Natural killer cell (primary cell): ENCODE measurements at regions not wholly inside any gene's neighbourhood (a gene's known extent, or its start where the extent isn't known, plus 50 kb on each side); places are given as distances from the start of the nearest gene placed in this dataset.

ENCODE experiments used
- ATAC-seq, 3 donors: fragments of 150-1000 bp in 2 of 3; fragments of 200-7000 bp in 1 of 3; cut with Tn5 transposase; 1 replicate in 1 of 3; 2 replicates in 2 of 3; pipeline ENCODE4 v1.10.0; 2021; ENCODE audit warnings: mild to moderate bottlenecking in 2 of 3, moderate library complexity in 2 of 3
- DNase-seq, 2 donors: peaks; one replicate each; pipeline versions ENCODE4 v3.0.0 to v3.0.0-alpha.2; 2013 to 2021; ENCODE audit warnings: mixed read lengths in 1 of 2
- H3K27ac ChIP-seq: one replicate; pipeline ENCODE4 v1.5.1; 2013; ENCODE audit warnings: mild to moderate bottlenecking, low read length
- H3K27me3 ChIP-seq: one replicate; pipeline ENCODE4 v1.6.1; 2013; ENCODE audit warnings: low read length; ENCODE audit not compliant: control insufficient read depth, insufficient read depth
- H3K36me3 ChIP-seq: one replicate; pipeline ENCODE4 v1.6.1; 2013; ENCODE audit warnings: low read length; ENCODE audit not compliant: control insufficient read depth, insufficient read depth
- H3K4me1 ChIP-seq: one replicate; pipeline ENCODE4 v1.6.1; 2013; ENCODE audit warnings: low read length; ENCODE audit not compliant: control insufficient read depth, insufficient read depth
- H3K4me3 ChIP-seq: one replicate; pipeline ENCODE4 v1.5.1; 2013; ENCODE audit warnings: low read length
- H3K9me3 ChIP-seq: one replicate; pipeline ENCODE4 v1.6.1; 2013; ENCODE audit warnings: low read length; ENCODE audit not compliant: control insufficient read depth, insufficient read depth
- H3K27ac Mint-ChIP-seq, 2 donors: one replicate each; pipeline ENCODE4 v1.8.0; 2022; ENCODE audit warnings: mild to moderate bottlenecking in 2 of 2, mixed read lengths in 2 of 2, moderate library complexity in 1 of 2
- H3K27me3 Mint-ChIP-seq, 2 donors: one replicate each; pipeline ENCODE4 v1.8.0; 2022; ENCODE audit warnings: low read depth in 2 of 2, mixed read lengths in 2 of 2
- H3K36me3 Mint-ChIP-seq: one replicate; pipeline ENCODE4 v1.8.0; 2022; ENCODE audit warnings: mixed read lengths
- H3K4me1 Mint-ChIP-seq, 2 donors: one replicate each; pipeline ENCODE4 v1.8.0; 2022; ENCODE audit warnings: mixed read lengths in 2 of 2
- H3K4me3 Mint-ChIP-seq: one replicate; pipeline ENCODE4 v1.8.0; 2022; ENCODE audit warnings: mild to moderate bottlenecking, moderate library complexity, mixed read lengths
- H3K9me3 Mint-ChIP-seq, 2 donors: one replicate each; pipeline ENCODE4 v1.8.0; 2022; ENCODE audit warnings: mixed read lengths in 2 of 2
- WGBS: methylation state at CpG from one replicate; pipeline ENCODE4 v1.1.7; 2013; ENCODE audit warnings: missing lambda C conversion rate; ENCODE audit not compliant: insufficient coverage; 5-methylcytosine and 5-hydroxymethylcytosine counted together
- intact Hi-C: fragments of 100-400 bp; cut with micrococcal nuclease; formaldehyde crosslinking; loops from one replicate; pipeline ENCODE4 v1.14.2; 2022
- TF ChIP-seq, protein P1 (sequence below): fragments of 200-600 bp; IDR thresholded peaks from one replicate; pipeline ENCODE4 v1.8.0; 2022; ENCODE audit warnings: antibody characterized with exemption

DNA sequence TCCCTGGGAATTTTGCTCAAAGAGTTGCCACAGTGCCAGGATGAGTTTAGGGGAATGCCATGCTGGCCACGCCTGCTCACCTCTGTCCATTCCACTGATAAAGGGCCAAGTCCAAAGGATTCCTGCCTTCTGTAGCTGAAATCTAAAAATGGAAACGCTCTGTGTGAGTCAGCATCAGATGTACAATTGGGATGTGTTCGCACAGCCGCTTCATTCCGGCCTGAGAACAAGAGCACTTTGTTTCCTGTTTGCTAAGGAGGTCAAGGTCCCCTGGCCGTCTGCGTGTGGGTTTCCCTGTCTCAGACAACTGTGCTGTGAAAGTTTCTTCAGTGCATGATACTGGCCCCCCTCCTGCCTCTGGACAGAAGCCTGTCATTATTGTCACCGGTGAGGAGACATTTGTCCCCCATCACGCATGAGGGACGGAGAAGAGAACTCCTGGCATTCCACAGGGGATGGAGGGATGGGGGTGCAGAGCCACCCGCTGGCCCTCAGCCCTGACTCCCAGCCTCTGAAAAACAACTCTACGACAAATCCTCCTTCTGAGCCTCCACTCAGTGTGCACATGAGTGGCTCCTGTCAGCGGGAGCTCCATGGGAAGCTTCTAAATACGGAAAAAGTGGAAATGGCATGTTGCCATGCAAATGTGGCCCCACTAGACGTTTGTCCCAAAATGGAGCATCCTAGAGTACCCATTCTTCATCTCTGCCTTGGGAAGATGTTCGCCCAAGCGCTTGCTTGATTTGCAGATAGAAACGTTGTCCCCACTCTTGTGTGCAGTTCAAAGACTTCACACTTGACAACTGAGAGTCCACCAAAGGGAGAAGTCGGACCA, 143.5 kb upstream of the AFDN start:
- 79% methylated on average over 19 of the region's 19 CpGs for WGBS

DNA sequence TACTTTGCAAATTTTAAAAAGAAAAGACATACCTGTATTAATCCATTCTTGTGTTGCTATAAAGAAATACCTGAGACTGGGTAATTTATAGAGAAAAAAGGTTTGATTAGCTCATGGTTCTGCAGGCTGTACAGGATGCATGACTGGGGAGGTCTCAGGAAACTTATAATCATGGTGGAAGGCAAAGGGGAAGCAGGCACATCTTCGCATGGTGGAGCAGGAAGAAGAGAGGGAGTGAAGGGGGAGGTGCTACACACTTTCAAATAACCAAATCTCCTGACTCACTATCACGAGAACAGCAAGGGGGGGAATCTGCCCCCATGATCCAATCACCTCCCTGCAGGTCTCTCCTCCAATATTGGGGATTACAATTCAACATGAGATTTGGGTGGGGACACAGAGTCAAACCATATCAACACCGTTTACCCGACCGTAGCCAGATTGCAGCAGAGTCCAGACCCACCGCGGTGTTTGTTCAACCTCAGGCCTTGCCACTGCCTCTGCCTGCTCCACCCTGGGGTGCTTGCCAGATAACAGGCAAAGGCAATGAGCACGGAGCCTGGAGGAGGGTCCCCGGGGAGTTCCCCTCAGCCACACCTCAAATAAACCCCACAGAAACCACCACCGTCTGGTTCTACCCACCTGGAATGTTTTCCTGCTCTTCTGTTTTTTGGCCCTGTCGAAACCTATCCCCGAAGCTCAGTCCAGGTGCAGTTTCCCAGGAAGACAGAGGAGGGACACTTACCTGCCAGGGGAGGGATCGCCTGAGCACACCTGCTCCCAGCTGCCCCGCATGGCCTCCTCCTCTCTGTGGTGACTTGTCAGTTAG, 142.2 kb upstream of the AFDN start:
- no peaks in the 10 kb centered on the region for H3K36me3 ChIP-seq
- Mint-ChIP-seq H3K9me3 (peaks cover 0 to 3% of the 10 kb centered on the region in 2 donors), H3K4me3 (no peak overlapping the region), H3K27ac (no peak overlapping the region), H3K36me3 (no peaks in the 10 kb centered on the region), H3K27me3 (peaks cover 22 to 23% of the 10 kb centered on the region in 2 donors), H3K4me1 (no peaks in the 10 kb centered on the region)
- ATAC-seq, result no peak
- no peaks in the 10 kb centered on the region for H3K9me3 ChIP-seq
- no peak overlapping the region for H3K27ac ChIP-seq
- no peaks in the 10 kb centered on the region for H3K27me3 ChIP-seq
- TF ChIP-seq, protein P1, sequence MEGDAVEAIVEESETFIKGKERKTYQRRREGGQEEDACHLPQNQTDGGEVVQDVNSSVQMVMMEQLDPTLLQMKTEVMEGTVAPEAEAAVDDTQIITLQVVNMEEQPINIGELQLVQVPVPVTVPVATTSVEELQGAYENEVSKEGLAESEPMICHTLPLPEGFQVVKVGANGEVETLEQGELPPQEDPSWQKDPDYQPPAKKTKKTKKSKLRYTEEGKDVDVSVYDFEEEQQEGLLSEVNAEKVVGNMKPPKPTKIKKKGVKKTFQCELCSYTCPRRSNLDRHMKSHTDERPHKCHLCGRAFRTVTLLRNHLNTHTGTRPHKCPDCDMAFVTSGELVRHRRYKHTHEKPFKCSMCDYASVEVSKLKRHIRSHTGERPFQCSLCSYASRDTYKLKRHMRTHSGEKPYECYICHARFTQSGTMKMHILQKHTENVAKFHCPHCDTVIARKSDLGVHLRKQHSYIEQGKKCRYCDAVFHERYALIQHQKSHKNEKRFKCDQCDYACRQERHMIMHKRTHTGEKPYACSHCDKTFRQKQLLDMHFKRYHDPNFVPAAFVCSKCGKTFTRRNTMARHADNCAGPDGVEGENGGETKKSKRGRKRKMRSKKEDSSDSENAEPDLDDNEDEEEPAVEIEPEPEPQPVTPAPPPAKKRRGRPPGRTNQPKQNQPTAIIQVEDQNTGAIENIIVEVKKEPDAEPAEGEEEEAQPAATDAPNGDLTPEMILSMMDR, result no peak
- intact Hi-C loops, result no loop called here
- WGBS, result 86% methylated on average over 12 of the region's 14 CpGs
- H3K4me3 ChIP-seq, result no peak overlapping the region
- H3K4me1 ChIP-seq, result no peaks in the 10 kb centered on the region
- DNase-seq, result no peak

More for the DNA sequence above, 143.5 kb upstream of the AFDN start:
- no peaks in the 10 kb centered on the region for H3K36me3 ChIP-seq
- Mint-ChIP-seq H3K27me3 (peaks cover 27 to 28% of the 10 kb centered on the region in 2 donors), H3K4me3 (no peak overlapping the region), H3K27ac (no peak overlapping the region), H3K9me3 (peaks cover 0 to 3% of the 10 kb centered on the region in 2 donors), H3K36me3 (no peaks in the 10 kb centered on the region), H3K4me1 (no peaks in the 10 kb centered on the region)
- no peak for ATAC-seq
- TF ChIP-seq, protein P1, result no peak
- DNase-seq, result no peak
- no peaks in the 10 kb centered on the region for H3K4me1 ChIP-seq
- no peak overlapping the region for H3K4me3 ChIP-seq
- intact Hi-C loops, result no loop called here
- H3K27ac ChIP-seq, result no peak overlapping the region
- H3K27me3 ChIP-seq, result peaks cover under 1% of the 10 kb centered on the region
- H3K9me3 ChIP-seq, result no peaks in the 10 kb centered on the region

DNA sequence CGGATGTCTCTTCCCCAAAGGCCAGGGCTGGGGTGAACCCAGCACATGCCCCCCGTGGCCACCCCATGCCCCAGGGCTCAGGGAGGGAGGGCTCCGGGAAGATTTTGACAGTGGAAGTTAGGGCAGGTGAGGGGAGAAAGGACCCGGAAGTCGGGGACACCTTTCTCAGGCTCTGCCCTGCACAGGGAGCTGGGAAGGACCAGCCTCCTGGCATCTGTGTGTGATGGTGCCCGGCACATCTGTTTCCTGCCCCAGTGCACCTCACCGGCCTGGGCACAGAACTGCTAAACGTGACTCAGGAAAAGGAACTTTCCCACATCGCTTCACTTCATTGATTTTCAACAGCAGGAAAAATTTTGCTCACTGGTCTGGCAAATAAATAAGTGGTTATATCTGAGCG, 141.1 kb upstream of the AFDN start:
- no peaks in the 10 kb centered on the region for H3K27me3 ChIP-seq
- Mint-ChIP-seq H3K36me3 (no peaks in the 10 kb centered on the region), H3K4me1 (no peaks in the 10 kb centered on the region), H3K27ac (no peak overlapping the region), H3K27me3 (peaks cover 10 to 13% of the 10 kb centered on the region in 2 donors), H3K9me3 (peaks cover 0 to 3% of the 10 kb centered on the region in 2 donors), H3K4me3 (no peak overlapping the region)
- no peaks in the 10 kb centered on the region for H3K4me1 ChIP-seq
- no peak overlapping the region for H3K4me3 ChIP-seq
- no peak for DNase-seq
- no peak for ATAC-seq
- WGBS, result 8% methylated on average over 10 of the region's 10 CpGs
- TF ChIP-seq, protein P1, result no peak
- intact Hi-C loops, result no loop called here
- no peaks in the 10 kb centered on the region for H3K9me3 ChIP-seq
- H3K27ac ChIP-seq, result no peak overlapping the region
- H3K36me3 ChIP-seq, result no peaks in the 10 kb centered on the region
